Liver (tissue), 8 donors: ENCODE measurements at regions not wholly inside any gene's neighbourhood (a gene's known extent, or its start where the extent isn't known, plus 50 kb on each side); places are given as distances from the start of the nearest gene placed in this dataset.

Experiments used
- DNase-seq: peaks from one replicate; pipeline ENCODE4 v3.0.0-alpha.2; 2017; ENCODE audit warnings: low spot score
- H3K27ac ChIP-seq, 2 donors: one replicate each; pipeline ENCODE4 v1.7.0; 2013; ENCODE audit warnings: inconsistent platforms in 2 of 2, low read length in 2 of 2, control low read depth in 1 of 2, low read depth in 1 of 2, mild to moderate bottlenecking in 1 of 2
- H3K27me3 ChIP-seq, 4 donors: one replicate each; pipeline versions ENCODE4 v1.6.1 to v1.7.0; 2013; ENCODE audit warnings: low read length in 3 of 4, inconsistent platforms in 1 of 4, mild to moderate bottlenecking in 1 of 4, moderate library complexity in 1 of 4; ENCODE audit not compliant: control insufficient read depth in 4 of 4, insufficient read depth in 4 of 4
- H3K36me3 ChIP-seq, 4 donors: one replicate each; pipeline versions ENCODE4 v1.6.1 to v1.7.0; 2013; ENCODE audit warnings: low read length in 3 of 4, mild to moderate bottlenecking in 3 of 4, low read depth in 1 of 4, moderate library complexity in 1 of 4; ENCODE audit not compliant: control insufficient read depth in 4 of 4, insufficient read depth in 3 of 4
- H3K4me1 ChIP-seq, 4 donors: one replicate each; pipeline versions ENCODE4 v1.6.1 to v1.7.0; 2013; ENCODE audit warnings: low read length in 3 of 4, mild to moderate bottlenecking in 3 of 4, moderate library complexity in 1 of 4; ENCODE audit not compliant: control insufficient read depth in 4 of 4, insufficient read depth in 4 of 4
- H3K4me3 ChIP-seq, 3 donors: one replicate each; pipeline versions ENCODE4 v1.6.1 to v1.7.0; 2013; ENCODE audit warnings: low read length in 3 of 3, control low read depth in 1 of 3, low read depth in 1 of 3, mild to moderate bottlenecking in 1 of 3
- H3K9ac ChIP-seq, 2 donors: one replicate each; pipeline ENCODE4 v1.7.0; 2013; ENCODE audit warnings: low read length in 2 of 2, mild to moderate bottlenecking in 2 of 2, moderate library complexity in 2 of 2, control low read depth in 1 of 2, low read depth in 1 of 2
- H3K9me3 ChIP-seq, 4 donors: one replicate each; pipeline versions ENCODE4 v1.6.1 to v1.7.0; 2013; ENCODE audit warnings: low read length in 3 of 4; ENCODE audit not compliant: control insufficient read depth in 4 of 4
- ATF3 ChIP-seq: IDR thresholded peaks from 2 replicates; pipeline ENCODE4 v1.6.1; 2016; ENCODE audit warnings: antibody characterized with exemption
- CTCF ChIP-seq: fragments of 150-350 bp; IDR thresholded peaks from 2 replicates; pipeline ENCODE4 v1.5.1; 2017; ENCODE audit warnings: improper control_type of control experiment, low read depth, low read length; ENCODE audit not compliant: missing input control
- FOXA1 ChIP-seq: IDR thresholded peaks from 2 replicates; pipeline ENCODE4 v1.6.1; 2016; ENCODE audit warnings: antibody characterized with exemption
- FOXA2 ChIP-seq: IDR thresholded peaks from 2 replicates; pipeline ENCODE4 v1.6.1; 2016; ENCODE audit warnings: antibody characterized with exemption
- GABPA ChIP-seq, 2 donors: IDR thresholded peaks in 1 of 2; conservative IDR thresholded peaks in 1 of 2; 2 replicates each; pipeline ENCODE4 v1.6.1; 2016; ENCODE audit warnings: antibody characterized with exemption in 2 of 2, mild to moderate bottlenecking in 1 of 2, moderate library complexity in 1 of 2
- HNF4G ChIP-seq: IDR thresholded peaks from 2 replicates; pipeline ENCODE4 v1.6.1; 2016; ENCODE audit warnings: antibody characterized with exemption
- JUND ChIP-seq, 2 donors: IDR thresholded peaks; 2 replicates each; pipeline ENCODE4 v1.6.1; 2016; ENCODE audit warnings: antibody characterized with exemption in 2 of 2
- NR2F2 ChIP-seq: IDR thresholded peaks from 2 replicates; pipeline ENCODE4 v1.6.1; 2016; ENCODE audit warnings: antibody characterized with exemption
- RAD21 ChIP-seq, 2 donors: IDR thresholded peaks; 2 replicates each; pipeline ENCODE4 v1.6.1; 2016; ENCODE audit warnings: antibody characterized with exemption in 2 of 2, mild to moderate bottlenecking in 2 of 2
- RXRA ChIP-seq, 2 donors: IDR thresholded peaks; 2 replicates each; pipeline ENCODE4 v1.6.1; 2017 to 2018; ENCODE audit warnings: antibody characterized with exemption in 2 of 2, mild to moderate bottlenecking in 1 of 2
- TAF1 ChIP-seq: conservative IDR thresholded peaks from 2 replicates; pipeline ENCODE4 v1.6.1; 2016; ENCODE audit warnings: antibody characterized with exemption, mild to moderate bottlenecking
- WGBS: extraction: QIAGEN DNeasy Blood & Tissue Kit; methylation state at CpG from one replicate; pipeline ENCODE4 v1.1.7; 2013; 5-methylcytosine and 5-hydroxymethylcytosine counted together
- TF ChIP-seq, protein P1 (sequence below): IDR thresholded peaks from 2 replicates; pipeline ENCODE4 v1.6.1; 2016; ENCODE audit warnings: antibody characterized with exemption
- TF ChIP-seq, protein P2 (sequence below): IDR thresholded peaks from 2 replicates; pipeline ENCODE4 v1.6.1; 2016; ENCODE audit warnings: antibody characterized with exemption
- donor health status: healthy.
- donor health status: healthy.
- donor health status: healthy.
- donor health status: healthy.
- donor health status: healthy.

DNA sequence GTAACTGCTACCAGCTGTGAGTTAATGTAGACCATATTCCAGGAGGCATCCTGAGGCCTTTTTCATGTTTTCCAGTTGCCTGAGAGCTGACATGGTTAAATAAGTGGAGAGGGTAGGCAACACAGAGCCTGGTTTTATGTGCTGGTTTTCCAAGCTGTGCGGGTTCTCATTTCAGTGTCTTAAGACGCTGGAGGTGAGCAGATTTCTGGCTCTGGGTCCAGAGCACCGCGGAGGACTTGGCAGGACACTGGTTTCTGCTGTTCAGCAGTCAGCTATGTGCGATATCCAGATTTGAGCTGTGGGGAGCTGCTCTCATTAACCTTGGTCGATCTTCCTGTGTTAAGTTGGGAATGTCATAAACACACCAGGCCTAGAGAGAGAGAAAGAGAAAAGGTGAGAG, 680.8 kb downstream of the BCL11B start:
- DNase-seq: no peak
- no peak overlapping the region for H3K9ac ChIP-seq
- no peak overlapping the region for H3K4me3 ChIP-seq
- WGBS: 89% methylated on average over 6 of the region's 6 CpGs
- H3K27ac ChIP-seq: no peak overlapping the region
- no peaks in the 10 kb centered on the region for H3K9me3 ChIP-seq
- no peaks in the 10 kb centered on the region for H3K27me3 ChIP-seq
- TF ChIP-seq TAF1 (no peak), CTCF (no peak), JUND (IDR thresholded peaks at IDR 0.05) (no peak)
- no peaks in the 10 kb centered on the region for H3K36me3 ChIP-seq
- H3K4me1 ChIP-seq: no peaks in the 10 kb centered on the region

- TF ChIP-seq FOXA2: no peak
- TF ChIP-seq JUND (IDR thresholded peaks at IDR 0.05): no peak
- no peak for TF ChIP-seq RXRA (IDR thresholded peaks at IDR 0.05)
- no peak for TF ChIP-seq ATF3
- H3K27ac ChIP-seq: no peak overlapping the region
- H3K9ac ChIP-seq: no peak overlapping the region
- H3K4me3 ChIP-seq: no peak overlapping the region
- H3K9me3 ChIP-seq: peaks cover 0 to 6% (median 0%) of the 10 kb centered on the region in 4 donors
- H3K27me3 ChIP-seq: no peaks in the 10 kb centered on the region
- 83% methylated on average over 21 of the region's 21 CpGs for WGBS
- no peaks in the 10 kb centered on the region for H3K4me1 ChIP-seq
- DNase-seq: no peak
- no peaks in the 10 kb centered on the region for H3K36me3 ChIP-seq
These were observed 679.3 kb downstream of the BCL11B start for GRCh38 chr14:98592611-98593170.

DNA sequence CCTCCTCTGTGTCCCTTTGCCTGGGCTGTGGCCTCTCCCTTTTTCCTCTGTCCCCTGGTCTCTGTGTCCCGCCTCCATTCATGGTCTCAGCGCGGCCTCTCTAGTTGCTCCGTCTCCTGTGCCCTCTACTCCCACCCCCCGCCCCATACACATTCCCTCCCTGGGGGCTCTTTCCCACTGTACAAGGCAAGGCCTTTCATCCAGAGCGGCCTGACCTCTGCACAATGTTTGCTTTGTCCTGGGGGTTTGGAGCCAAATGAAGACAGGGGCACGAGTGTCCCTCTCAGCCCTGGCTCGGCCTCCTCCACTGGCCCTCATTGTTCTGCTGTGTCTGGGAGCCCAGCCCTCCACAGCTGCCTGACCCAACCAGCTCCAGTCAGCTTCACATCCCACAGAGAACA, 678.6 kb downstream of the BCL11B start:
- peaks cover 0 to 6% (median 0%) of the 10 kb centered on the region in 4 donors for H3K9me3 ChIP-seq
- no peak for DNase-seq
- TF ChIP-seq RXRA (IDR thresholded peaks at IDR 0.05) (no peak), ATF3 (no peak), TAF1 (no peak), JUND (IDR thresholded peaks at IDR 0.05) (no peak), FOXA1 (no peak), NR2F2 (no peak), FOXA2 (no peak), HNF4G (no peak), RAD21 (IDR thresholded peaks at IDR 0.05) (no peak), CTCF (no peak), GABPA (IDR thresholded peaks at IDR 0.05 in 1 of 2, conservative IDR thresholded peaks at IDR 0.05 in 1 of 2) (no peak)
- TF ChIP-seq, protein P1, sequence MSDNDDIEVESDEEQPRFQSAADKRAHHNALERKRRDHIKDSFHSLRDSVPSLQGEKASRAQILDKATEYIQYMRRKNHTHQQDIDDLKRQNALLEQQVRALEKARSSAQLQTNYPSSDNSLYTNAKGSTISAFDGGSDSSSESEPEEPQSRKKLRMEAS: no peak
- TF ChIP-seq, protein P2, sequence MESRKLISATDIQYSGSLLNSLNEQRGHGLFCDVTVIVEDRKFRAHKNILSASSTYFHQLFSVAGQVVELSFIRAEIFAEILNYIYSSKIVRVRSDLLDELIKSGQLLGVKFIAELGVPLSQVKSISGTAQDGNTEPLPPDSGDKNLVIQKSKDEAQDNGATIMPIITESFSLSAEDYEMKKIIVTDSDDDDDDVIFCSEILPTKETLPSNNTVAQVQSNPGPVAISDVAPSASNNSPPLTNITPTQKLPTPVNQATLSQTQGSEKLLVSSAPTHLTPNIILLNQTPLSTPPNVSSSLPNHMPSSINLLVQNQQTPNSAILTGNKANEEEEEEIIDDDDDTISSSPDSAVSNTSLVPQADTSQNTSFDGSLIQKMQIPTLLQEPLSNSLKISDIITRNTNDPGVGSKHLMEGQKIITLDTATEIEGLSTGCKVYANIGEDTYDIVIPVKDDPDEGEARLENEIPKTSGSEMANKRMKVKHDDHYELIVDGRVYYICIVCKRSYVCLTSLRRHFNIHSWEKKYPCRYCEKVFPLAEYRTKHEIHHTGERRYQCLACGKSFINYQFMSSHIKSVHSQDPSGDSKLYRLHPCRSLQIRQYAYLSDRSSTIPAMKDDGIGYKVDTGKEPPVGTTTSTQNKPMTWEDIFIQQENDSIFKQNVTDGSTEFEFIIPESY: no peak
- H3K36me3 ChIP-seq: no peaks in the 10 kb centered on the region
- no peaks in the 10 kb centered on the region for H3K27me3 ChIP-seq
- H3K4me1 ChIP-seq: no peaks in the 10 kb centered on the region
- no peak overlapping the region for H3K4me3 ChIP-seq
- no peak overlapping the region for H3K9ac ChIP-seq
- 53% methylated on average over 8 of the region's 8 CpGs for WGBS
- H3K27ac ChIP-seq: no peak overlapping the region
